Breast epithelium (tissue), 3 donors: ENCODE measurements at regions not wholly inside any gene's neighbourhood (a gene's known extent, or its start where the extent isn't known, plus 50 kb on each side); places are given as distances from the start of the nearest gene placed in this dataset.

ENCODE experiments used
- CTCF ChIP-seq, 3 donors: fragments of 450-650 bp; IDR thresholded peaks; one replicate each; pipeline ENCODE4 v1.5.1; 2016 to 2017; ENCODE audit warnings: antibody characterized with exemption in 3 of 3, mild to moderate bottlenecking in 3 of 3, moderate library complexity in 3 of 3
- POLR2A ChIP-seq: fragments of 450-650 bp; IDR thresholded peaks from one replicate; pipeline ENCODE4 v1.6.1; 2016; ENCODE audit warnings: antibody characterized with exemption, mild to moderate bottlenecking, moderate library complexity

GRCh38 chr9:115717711-115718173 is 435.8 kb upstream of the PAPPA start:
- TF ChIP-seq CTCF (IDR thresholded peaks at IDR 0.05) (no peak), POLR2A (no peak)
